CD14-positive monocyte (primary cell): ENCODE measurements at regions not wholly inside any gene's neighbourhood (a gene's known extent, or its start where the extent isn't known, plus 50 kb on each side); places are given as distances from the start of the nearest gene placed in this dataset.

Experiments used
- DNase-seq, 3 donors: peaks; one replicate each; pipeline ENCODE4 v3.0.0-alpha.2; 2011 to 2022
- H2AFZ ChIP-seq: 2 replicates; pipeline ENCODE4 v1.6.0; 2012; ENCODE audit warnings: mild to moderate bottlenecking, low read depth, low read length, inconsistent platforms; ENCODE audit not compliant: insufficient read depth, poor library complexity, severe bottlenecking
- H3K27ac ChIP-seq, 2 donors: 1 replicate in 1 of 2; 2 replicates in 1 of 2; pipeline ENCODE4 v1.5.1; 2012 to 2013; ENCODE audit warnings: low read length in 2 of 2, control low read depth in 1 of 2, inconsistent platforms in 1 of 2, low read depth in 1 of 2, mild to moderate bottlenecking in 1 of 2
- H3K27me3 ChIP-seq, 2 donors: one replicate each; pipeline versions ENCODE4 v1.6.0 to v1.6.1; 2011 to 2013; ENCODE audit warnings: low read length in 2 of 2; ENCODE audit not compliant: control insufficient read depth in 2 of 2, insufficient read depth in 2 of 2
- H3K36me3 ChIP-seq, 2 donors: replicated peaks in 1 of 2; 1 replicate in 1 of 2; 2 replicates in 1 of 2; pipeline versions ENCODE4 v1.5.1 to v1.6.1; 2012 to 2013; ENCODE audit warnings: low read length in 2 of 2, control low read depth in 1 of 2, inconsistent platforms in 1 of 2, mild to moderate bottlenecking in 1 of 2; ENCODE audit not compliant: insufficient read depth in 2 of 2, control insufficient read depth in 1 of 2
- H3K4me1 ChIP-seq, 2 donors: 1 replicate in 1 of 2; 2 replicates in 1 of 2; pipeline versions ENCODE4 v1.5.1 to v1.6.1; 2012 to 2013; ENCODE audit warnings: low read length in 2 of 2, control low read depth in 1 of 2, inconsistent platforms in 1 of 2, mild to moderate bottlenecking in 1 of 2, moderate library complexity in 1 of 2; ENCODE audit not compliant: insufficient read depth in 2 of 2, control insufficient read depth in 1 of 2
- H3K4me2 ChIP-seq: replicated peaks from 2 replicates; pipeline ENCODE3; 2012; ENCODE audit warnings: low read length, moderate library complexity, mild to moderate bottlenecking; ENCODE audit not compliant: poor library complexity, severe bottlenecking; ENCODE audit errors: extremely low read depth
- H3K4me3 ChIP-seq, 3 experiments: fragments of 200-600 bp in 1 of 3; sonication (generic) in 1 of 3; replicated peaks in 1 of 3; 1 replicate in 2 of 3; 2 replicates in 1 of 3; pipeline ENCODE4 v1.5.1; 2011 to 2013; ENCODE audit warnings: low read length in 3 of 3, mild to moderate bottlenecking in 3 of 3, control low read depth in 2 of 3, low read depth in 2 of 3, inconsistent platforms in 1 of 3, moderate library complexity in 1 of 3
- H3K79me2 ChIP-seq: 2 replicates; pipeline ENCODE4 v1.6.0; 2012; ENCODE audit warnings: mild to moderate bottlenecking, control low read depth, inconsistent platforms, low read length, moderate library complexity; ENCODE audit not compliant: insufficient read depth
- H3K9ac ChIP-seq: 2 replicates; pipeline ENCODE4 v1.6.0; 2017; ENCODE audit warnings: low read length, mild to moderate bottlenecking; ENCODE audit not compliant: insufficient read depth, poor library complexity, severe bottlenecking
- H3K9me3 ChIP-seq, 2 donors: replicated peaks in 1 of 2; 1 replicate in 1 of 2; 2 replicates in 1 of 2; pipeline versions ENCODE4 v1.5.1 to v1.6.1; 2012 to 2013; ENCODE audit warnings: low read length in 2 of 2, control low read depth in 1 of 2; ENCODE audit not compliant: control insufficient read depth in 1 of 2, insufficient read depth in 1 of 2
- H4K20me1 ChIP-seq: 2 replicates; pipeline ENCODE4 v1.6.0; 2012; ENCODE audit warnings: mild to moderate bottlenecking, low read length, control low read depth, moderate library complexity; ENCODE audit not compliant: insufficient read depth
- H3K27ac Mint-ChIP-seq, 7 donors: one replicate each; pipeline ENCODE4 v1.8.0; 2020; ENCODE audit warnings: mild to moderate bottlenecking in 7 of 7, mixed read lengths in 7 of 7, moderate library complexity in 6 of 7, inconsistent platforms in 2 of 7
- H3K27me3 Mint-ChIP-seq, 3 donors: one replicate each; pipeline ENCODE4 v1.8.0; 2021 to 2022; ENCODE audit warnings: low read depth in 3 of 3, mild to moderate bottlenecking in 3 of 3, mixed read lengths in 3 of 3, moderate library complexity in 3 of 3, inconsistent platforms in 1 of 3
- H3K36me3 Mint-ChIP-seq, 2 donors: one replicate each; pipeline ENCODE4 v1.8.0; 2020; ENCODE audit warnings: mixed read lengths in 2 of 2, inconsistent platforms in 1 of 2, mild to moderate bottlenecking in 1 of 2
- H3K4me1 Mint-ChIP-seq: one replicate; pipeline ENCODE4 v1.8.0; 2020; ENCODE audit warnings: mild to moderate bottlenecking, mixed read lengths
- H3K4me3 Mint-ChIP-seq, 2 donors: one replicate each; pipeline ENCODE4 v1.8.0; 2020; ENCODE audit warnings: mild to moderate bottlenecking in 2 of 2, mixed read lengths in 2 of 2, moderate library complexity in 1 of 2
- H3K9me3 Mint-ChIP-seq, 7 donors: one replicate each; pipeline ENCODE4 v1.8.0; 2020 to 2022; ENCODE audit warnings: mixed read lengths in 7 of 7, mild to moderate bottlenecking in 6 of 7, moderate library complexity in 6 of 7, inconsistent platforms in 2 of 7
- CTCF ChIP-seq: fragments of 200-600 bp; IDR thresholded peaks from one replicate; pipeline ENCODE4 v1.8.0; 2022; ENCODE audit warnings: antibody characterized with exemption, mild to moderate bottlenecking
- WGBS: methylation state at CpG from one replicate; pipeline ENCODE4 v1.1.5; 2013; ENCODE audit warnings: missing lambda C conversion rate; ENCODE audit not compliant: insufficient coverage; 5-methylcytosine and 5-hydroxymethylcytosine counted together
- intact Hi-C, 2 donors: fragments of 100-400 bp; cut with micrococcal nuclease; formaldehyde crosslinking; loops; one replicate each; pipeline versions ENCODE4 v1.15.0 to v1.15.1; 2023

- no peak overlapping the region for H3K9ac ChIP-seq
- no peaks in the 10 kb centered on the region for H3K36me3 ChIP-seq
- H3K4me2 ChIP-seq: no peak overlapping the region
- no peak overlapping the region for H3K4me3 ChIP-seq
- no peaks in the 10 kb centered on the region for H3K9me3 ChIP-seq
- H3K4me1 Mint-ChIP-seq: no peaks in the 10 kb centered on the region
- H3K9me3 Mint-ChIP-seq: no peaks in the 10 kb centered on the region
- intact Hi-C loops: no loop called here
- no peak overlapping the region for H3K27ac ChIP-seq
- no peak for DNase-seq
- peaks cover 0 to 5% (median 2%) of the 10 kb centered on the region in 3 donors for H3K27me3 Mint-ChIP-seq
- no peaks in the 10 kb centered on the region for H4K20me1 ChIP-seq
- H2AFZ ChIP-seq: no peak overlapping the region
- H3K27ac Mint-ChIP-seq: no peak overlapping the region
- no peaks in the 10 kb centered on the region for H3K4me1 ChIP-seq
- H3K79me2 ChIP-seq: no peaks in the 10 kb centered on the region
- TF ChIP-seq CTCF: no peak
- H3K27me3 ChIP-seq: no peaks in the 10 kb centered on the region
- no CpG with 5 or more reads among the region's 1 CpG for WGBS
- no peak overlapping the region for H3K4me3 Mint-ChIP-seq
- no peaks in the 10 kb centered on the region for H3K36me3 Mint-ChIP-seq
Observed at GRCh38 chr1:117286145-117286544, 75.4 kb upstream of the VTCN1 start.

GRCh38 chr1:117284399-117285215 is 73.9 kb upstream of the VTCN1 start:
- H3K9me3 Mint-ChIP-seq: no peaks in the 10 kb centered on the region
- no peak overlapping the region for H2AFZ ChIP-seq
- no peak overlapping the region for H3K27ac ChIP-seq
- no peaks in the 10 kb centered on the region for H3K9me3 ChIP-seq
- H3K9ac ChIP-seq: no peak overlapping the region
- no peaks in the 10 kb centered on the region for H3K36me3 ChIP-seq
- H3K36me3 Mint-ChIP-seq: no peaks in the 10 kb centered on the region
- no peaks in the 10 kb centered on the region for H3K79me2 ChIP-seq
- H3K4me3 ChIP-seq: no peak overlapping the region
- DNase-seq: no peak
- intact Hi-C loops: no loop called here
- H3K27me3 ChIP-seq: no peaks in the 10 kb centered on the region
- no peak for TF ChIP-seq CTCF
- no peak overlapping the region for H3K27ac Mint-ChIP-seq
- no peak overlapping the region for H3K4me2 ChIP-seq
- no peak overlapping the region for H3K4me3 Mint-ChIP-seq
- 83% methylated on average over 2 of the region's 3 CpGs for WGBS
- H4K20me1 ChIP-seq: no peaks in the 10 kb centered on the region
- H3K27me3 Mint-ChIP-seq: peaks cover 0 to 5% (median 0%) of the 10 kb centered on the region in 3 donors
- no peaks in the 10 kb centered on the region for H3K4me1 Mint-ChIP-seq
- H3K4me1 ChIP-seq: no peaks in the 10 kb centered on the region
